CD4-positive, alpha-beta T cell (primary cell): ENCODE measurements at regions not wholly inside any gene's neighbourhood (a gene's known extent, or its start where the extent isn't known, plus 50 kb on each side); places are given as distances from the start of the nearest gene placed in this dataset.
"Not testable (repeated sequence)": the region's sequence is repeated elsewhere in the genome, so short reads cannot be mapped to it uniquely, and the experiment has no call there.

Experiments used
- ATAC-seq: fragments of 200-7000 bp; cut with Tn5 transposase; one replicate; pipeline ENCODE4 v1.10.0; 2022; ENCODE audit warnings: mild to moderate bottlenecking; ENCODE audit not compliant: poor library complexity
- CTCF ChIA-PET: fragments of 350-600 bp; sonication (Branson Sonifier 250); formaldehyde crosslinking; loops from one replicate; lab custom pipeline; 2021; ENCODE audit warnings: antibody characterized with exemption, inconsistent platforms; lab: Charles Lee
- POLR2A ChIA-PET: fragments of 350-600 bp; sonication (Branson Sonifier 250); formaldehyde crosslinking; loops from one replicate; lab custom pipeline; 2021; ENCODE audit warnings: antibody characterized with exemption, inconsistent platforms; lab: Charles Lee
- DNase-seq, 14 experiments: peaks; one replicate each; pipeline ENCODE4 v3.0.0-alpha.2; 2013 to 2020; ENCODE audit warnings: mixed read lengths in 2 of 14
- H3K27ac ChIP-seq, 2 donors: one replicate each; pipeline versions ENCODE4 v1.5.1 to v1.7.0; 2013; ENCODE audit warnings: low read length in 2 of 2, low read depth in 1 of 2, mild to moderate bottlenecking in 1 of 2
- H3K27me3 ChIP-seq, 2 experiments: 1 replicate in 1 of 2; 2 replicates in 1 of 2; pipeline versions ENCODE4 v1.6.1 to v1.7.0; 2013; ENCODE audit warnings: low read length in 2 of 2, control low read depth in 1 of 2, mild to moderate bottlenecking in 1 of 2, moderate library complexity in 1 of 2; ENCODE audit not compliant: insufficient read depth in 2 of 2, control insufficient read depth in 1 of 2
- H3K36me3 ChIP-seq: one replicate; pipeline ENCODE4 v1.6.1; 2013; ENCODE audit warnings: low read length, control low read depth; ENCODE audit not compliant: insufficient read depth
- H3K4me1 ChIP-seq: one replicate; pipeline ENCODE4 v1.6.1; 2013; ENCODE audit warnings: low read length, control low read depth; ENCODE audit not compliant: insufficient read depth
- H3K4me3 ChIP-seq: one replicate; pipeline ENCODE4 v1.5.1; 2013; ENCODE audit warnings: mild to moderate bottlenecking, low read length, moderate library complexity
- H3K9me3 ChIP-seq, 2 experiments: 1 replicate in 1 of 2; 2 replicates in 1 of 2; pipeline versions ENCODE4 v1.6.1 to v1.7.0; 2013; ENCODE audit warnings: low read length in 2 of 2, mild to moderate bottlenecking in 2 of 2, control low read depth in 1 of 2, moderate library complexity in 1 of 2; ENCODE audit not compliant: control insufficient read depth in 1 of 2, insufficient read depth in 1 of 2
- H3K27ac Mint-ChIP-seq: one replicate; pipeline ENCODE4 v1.8.0; 2020; ENCODE audit warnings: mixed read lengths
- H3K27me3 Mint-ChIP-seq: one replicate; pipeline ENCODE4 v1.8.0; 2021; ENCODE audit warnings: mixed read lengths
- H3K36me3 Mint-ChIP-seq: one replicate; pipeline ENCODE4 v1.8.0; 2021; ENCODE audit warnings: low read depth, mixed read lengths
- H3K4me1 Mint-ChIP-seq: one replicate; pipeline ENCODE4 v1.8.0; 2021; ENCODE audit warnings: low read depth, mixed read lengths
- H3K4me3 Mint-ChIP-seq: one replicate; pipeline ENCODE4 v1.8.0; 2020; ENCODE audit warnings: mild to moderate bottlenecking, mixed read lengths
- H3K9me3 Mint-ChIP-seq: one replicate; pipeline ENCODE4 v1.8.0; 2020; ENCODE audit warnings: mixed read lengths
- CTCF ChIP-seq: fragments of 200-600 bp; IDR thresholded peaks from one replicate; pipeline ENCODE4 v1.8.0; 2022; ENCODE audit warnings: antibody characterized with exemption, mild to moderate bottlenecking
- intact Hi-C, 2 experiments: fragments of 100-400 bp; cut with DNase I in 1 of 2; cut with micrococcal nuclease in 1 of 2; formaldehyde crosslinking; loops; one replicate each; pipeline versions ENCODE4 v1.15.1 to v1.9.0; 2023 to 2025; cut with DNase I, micrococcal nuclease

DNA sequence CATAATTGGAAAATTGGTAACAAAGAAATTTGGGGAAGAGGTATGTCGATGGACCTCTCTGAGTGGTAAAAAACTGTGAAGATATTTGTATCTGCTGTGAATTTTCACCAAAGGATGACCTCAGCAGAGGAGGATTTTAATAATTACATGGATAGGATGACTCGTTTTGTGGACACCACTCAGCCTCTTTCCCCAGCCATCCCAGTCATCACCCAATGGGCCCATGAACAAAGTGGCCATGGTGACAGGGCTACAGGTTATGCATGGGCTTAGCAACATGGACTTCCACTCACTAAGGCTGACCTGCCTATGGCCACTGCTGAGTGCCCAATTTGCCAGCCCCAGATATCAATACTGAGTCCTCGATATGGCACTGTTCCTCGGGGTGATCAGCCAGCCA lies 577.5 kb upstream of the FBXO33 start:
- H3K9me3 ChIP-seq, result no peaks in the 10 kb centered on the region
- H3K4me1 ChIP-seq, result no peaks in the 10 kb centered on the region
- H3K4me3 ChIP-seq, result no peak overlapping the region
- H3K9me3 Mint-ChIP-seq, result peaks cover 12% of the 10 kb centered on the region
- H3K4me3 Mint-ChIP-seq, result no peak overlapping the region
- no peak for TF ChIP-seq CTCF
- intact Hi-C loops, result no loop called here
- ChIA-PET POLR2A (no interaction called here), CTCF (no interaction called here)
- no peaks in the 10 kb centered on the region for H3K27me3 ChIP-seq
- no peak overlapping the region for H3K27ac Mint-ChIP-seq
- H3K36me3 ChIP-seq, result no peaks in the 10 kb centered on the region
- no peak overlapping the region for H3K27ac ChIP-seq
- no peaks in the 10 kb centered on the region for H3K27me3 Mint-ChIP-seq
- no peaks in the 10 kb centered on the region for H3K36me3 Mint-ChIP-seq
- H3K4me1 Mint-ChIP-seq, result no peaks in the 10 kb centered on the region
- ATAC-seq, result no peak
- no peak for DNase-seq

DNA sequence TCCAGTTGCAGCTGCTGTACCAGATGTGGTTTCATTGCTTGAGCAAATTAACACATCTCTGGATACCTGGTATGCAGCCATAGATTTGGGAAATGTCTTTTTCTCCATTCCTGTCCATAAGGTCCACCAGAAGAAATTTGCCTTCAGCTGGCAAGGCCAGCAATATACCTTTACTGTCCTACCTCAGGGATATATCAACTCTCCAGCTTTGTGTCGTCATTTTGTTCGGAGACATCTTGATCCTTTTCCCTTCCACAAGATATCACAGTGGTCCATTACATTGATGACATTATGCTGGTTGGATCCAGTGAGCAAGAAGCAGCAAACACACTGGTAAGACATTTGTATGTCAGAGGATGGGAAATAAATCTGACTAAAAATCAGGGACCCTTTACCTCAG lies 576.1 kb upstream of the FBXO33 start:
- H3K27me3 ChIP-seq, H3K36me3 Mint-ChIP-seq, H3K27ac Mint-ChIP-seq, H3K4me1 ChIP-seq, H3K27me3 Mint-ChIP-seq, H3K4me3 ChIP-seq, DNase-seq, intact Hi-C loops, H3K36me3 ChIP-seq, H3K27ac ChIP-seq, POLR2A ChIA-PET, H3K4me3 Mint-ChIP-seq, H3K4me1 Mint-ChIP-seq, CTCF ChIA-PET, H3K9me3 ChIP-seq, ATAC-seq: not testable (repeated sequence)
- H3K9me3 Mint-ChIP-seq, result peaks cover 12% of the 10 kb centered on the region

GRCh38 chr14:40004871-40005500 lies 572.8 kb upstream of the FBXO33 start:
- no peaks in the 10 kb centered on the region for H3K36me3 Mint-ChIP-seq
- Histone ChIP-seq H3K4me3 (no peak overlapping the region), H3K36me3 (no peaks in the 10 kb centered on the region), H3K4me1 (no peaks in the 10 kb centered on the region), H3K27me3 (no peaks in the 10 kb centered on the region), H3K27ac (no peak overlapping the region), H3K9me3 (peaks cover 0 to 4% of the 10 kb centered on the region in 2 experiments)
- ChIA-PET POLR2A (no interaction called here), CTCF (interaction anchor here (0.6 kb wide), 1 partner anchor 730 kb away, joined by 3 read pairs; no protein-coding TSS in a partner anchor)
- H3K9me3 Mint-ChIP-seq, result peaks cover 5% of the 10 kb centered on the region
- H3K4me3 Mint-ChIP-seq, result no peak overlapping the region
- H3K4me1 Mint-ChIP-seq, result no peaks in the 10 kb centered on the region
- no peak overlapping the region for H3K27ac Mint-ChIP-seq
- H3K27me3 Mint-ChIP-seq, result no peaks in the 10 kb centered on the region
- TF ChIP-seq CTCF, result no peak
- intact Hi-C loops, result no loop called here
- DNase-seq (no peak), ATAC-seq (no peak)

- Histone ChIP-seq H3K4me3 (no peak overlapping the region), H3K9me3 (peaks cover 0 to 4% of the 10 kb centered on the region in 2 experiments), H3K36me3 (no peaks in the 10 kb centered on the region), H3K4me1 (no peaks in the 10 kb centered on the region), H3K27ac (no peak overlapping the region), H3K27me3 (no peaks in the 10 kb centered on the region)
- Mint-ChIP-seq H3K9me3 (no peaks in the 10 kb centered on the region), H3K4me3 (no peak overlapping the region), H3K4me1 (no peaks in the 10 kb centered on the region), H3K27ac (no peak overlapping the region), H3K36me3 (no peaks in the 10 kb centered on the region), H3K27me3 (no peaks in the 10 kb centered on the region)
- DNase-seq, result no peak
- intact Hi-C loops, result no loop called here
- ChIA-PET CTCF (no interaction called here), POLR2A (no interaction called here)
- no peak for TF ChIP-seq CTCF
- no peak for ATAC-seq
Observed at GRCh38 chr14:40003773-40004172, 571.5 kb upstream of the FBXO33 start.
